Fibroblast of lung (primary cell): ENCODE measurements at regions not wholly inside any gene's neighbourhood (a gene's known extent, or its start where the extent isn't known, plus 50 kb on each side); places are given as distances from the start of the nearest gene placed in this dataset.

Experiments
- DNase-seq, 2 donors: peaks; one replicate each; pipeline versions ENCODE4 v3.0.0 to v3.0.0-alpha.2; 2010; ENCODE audit warnings: low read depth in 2 of 2
- H2AFZ ChIP-seq: 2 replicates; pipeline ENCODE4 v1.5.1; 2012; ENCODE audit warnings: low read length, control low read depth, inconsistent platforms
- H3K27ac ChIP-seq: 2 replicates; pipeline ENCODE4 v1.5.1; 2011; ENCODE audit warnings: low read length, control low read depth; ENCODE audit not compliant: insufficient read depth
- H3K27me3 ChIP-seq: 2 replicates; pipeline ENCODE4 v1.5.1; 2011; ENCODE audit warnings: mild to moderate bottlenecking, low read length; ENCODE audit not compliant: control insufficient read depth, insufficient read depth
- H3K36me3 ChIP-seq: 2 replicates; pipeline ENCODE4 v1.5.1; 2011; ENCODE audit warnings: low read length; ENCODE audit not compliant: control insufficient read depth, insufficient read depth
- H3K4me1 ChIP-seq: 2 replicates; pipeline ENCODE4 v1.5.1; 2011; ENCODE audit warnings: low read length; ENCODE audit not compliant: control insufficient read depth, insufficient read depth; ENCODE audit errors: extremely low read depth
- H3K4me2 ChIP-seq: 2 replicates; pipeline ENCODE4 v1.5.1; 2011; ENCODE audit warnings: low read length, control low read depth; ENCODE audit not compliant: insufficient read depth; ENCODE audit errors: extremely low read depth
- H3K4me3 ChIP-seq, 4 experiments: fragments of 200-600 bp in 1 of 4; sonication (generic) in 1 of 4; replicated peaks in 1 of 4; 2 replicates each; pipeline ENCODE4 v1.5.1; 2011 to 2016; ENCODE audit warnings: low read length in 4 of 4, low read depth in 3 of 4, mild to moderate bottlenecking in 3 of 4, control low read depth in 2 of 4, inconsistent platforms in 1 of 4, mixed read lengths in 1 of 4; ENCODE audit not compliant: insufficient read depth in 1 of 4; ENCODE audit errors: control extremely low read depth in 1 of 4
- H3K79me2 ChIP-seq: 2 replicates; pipeline ENCODE4 v1.5.1; 2012; ENCODE audit warnings: mild to moderate bottlenecking, low read length, inconsistent platforms; ENCODE audit not compliant: control insufficient read depth, insufficient read depth
- H3K9ac ChIP-seq: 2 replicates; pipeline ENCODE4 v1.5.1; 2011; ENCODE audit warnings: mild to moderate bottlenecking, low read length, control low read depth; ENCODE audit not compliant: insufficient read depth
- H3K9me3 ChIP-seq: 2 replicates; pipeline ENCODE4 v1.5.1; 2012; ENCODE audit warnings: low read depth, low read length; ENCODE audit not compliant: control insufficient read depth, insufficient read depth
- H4K20me1 ChIP-seq: 2 replicates; pipeline ENCODE4 v1.5.1; 2011; ENCODE audit warnings: low read length; ENCODE audit not compliant: control insufficient read depth, insufficient read depth; ENCODE audit errors: extremely low read depth
- CTCF ChIP-seq, 2 donors: IDR thresholded peaks in 1 of 2; conservative IDR thresholded peaks in 1 of 2; 1 replicate in 1 of 2; 2 replicates in 1 of 2; pipeline ENCODE4 v1.5.1; 2011 to 2012; ENCODE audit warnings: low read length in 2 of 2, control low read depth in 1 of 2, inconsistent platforms in 1 of 2, low read depth in 1 of 2, mild to moderate bottlenecking in 1 of 2
- EZH2 ChIP-seq: IDR thresholded peaks from 2 replicates; pipeline ENCODE4 v1.5.1; 2012; ENCODE audit warnings: low read length, control low read depth, mild to moderate bottlenecking; ENCODE audit errors: missing control alignments

- TF ChIP-seq CTCF (conservative IDR thresholded peaks at IDR 0.05 in 1 of 2, IDR thresholded peaks at IDR 0.05 in 1 of 2; ENCODE audit: low read depth in 1 of 2, low read length in 2 of 2) (no peak), EZH2 (peak; percentile 33)
- H3K79me2 ChIP-seq: no peaks in the 10 kb centered on the region
- DNase-seq: no peak
Observed at GRCh38 chr7:373818-374705, 84.1 kb downstream of the FOXL3 start.

GRCh38 chr7:374706-375311 is 84.8 kb downstream of the FOXL3 start:
- Histone ChIP-seq H3K9me3 (no peaks in the 10 kb centered on the region), H3K79me2 (no peaks in the 10 kb centered on the region), H3K4me1 (no peaks in the 10 kb centered on the region), H3K36me3 (no peaks in the 10 kb centered on the region), H3K4me2 (no peak overlapping the region), H2AFZ (no peak overlapping the region), H3K27me3 (no peaks in the 10 kb centered on the region), H3K4me3 (no peak overlapping the region), H3K9ac (no peak overlapping the region), H4K20me1 (no peaks in the 10 kb centered on the region), H3K27ac (no peak overlapping the region)
- DNase-seq: no peak
- no peak for TF ChIP-seq EZH2
- TF ChIP-seq CTCF (conservative IDR thresholded peaks at IDR 0.05 in 1 of 2, IDR thresholded peaks at IDR 0.05 in 1 of 2; ENCODE audit: low read depth in 1 of 2, low read length in 2 of 2): no peak

More at GRCh38 chr7:373818-374705, 84.1 kb downstream of the FOXL3 start:
- H3K36me3 ChIP-seq: no peaks in the 10 kb centered on the region
- H3K9ac ChIP-seq: no peak overlapping the region
- H3K4me1 ChIP-seq: no peaks in the 10 kb centered on the region
- no peaks in the 10 kb centered on the region for H3K27me3 ChIP-seq
- H3K4me2 ChIP-seq: no peak overlapping the region
- H2AFZ ChIP-seq: no peak overlapping the region
- H3K4me3 ChIP-seq: no peak overlapping the region
- no peaks in the 10 kb centered on the region for H4K20me1 ChIP-seq
- no peaks in the 10 kb centered on the region for H3K9me3 ChIP-seq
- H3K27ac ChIP-seq: no peak overlapping the region

GRCh38 chr7:375321-375831 is 85.4 kb downstream of the FOXL3 start:
- no peak overlapping the region for H3K27ac ChIP-seq
- DNase-seq: no peak
- TF ChIP-seq EZH2 (no peak), CTCF (conservative IDR thresholded peaks at IDR 0.05 in 1 of 2, IDR thresholded peaks at IDR 0.05 in 1 of 2; ENCODE audit: low read depth in 1 of 2, low read length in 2 of 2) (no peak)

More at GRCh38 chr7:375321-375831, 85.4 kb downstream of the FOXL3 start:
- H3K9ac ChIP-seq: no peak overlapping the region
- H3K36me3 ChIP-seq: no peaks in the 10 kb centered on the region
- no peaks in the 10 kb centered on the region for H3K9me3 ChIP-seq
- no peaks in the 10 kb centered on the region for H3K27me3 ChIP-seq
- no peaks in the 10 kb centered on the region for H3K79me2 ChIP-seq
- no peaks in the 10 kb centered on the region for H3K4me1 ChIP-seq
- H3K4me2 ChIP-seq: no peak overlapping the region
- no peaks in the 10 kb centered on the region for H4K20me1 ChIP-seq
- no peak overlapping the region for H2AFZ ChIP-seq
- H3K4me3 ChIP-seq: no peak overlapping the region
